CD4-positive, alpha-beta T cell treated with Interleukin-4 for 4 hours (primary cell): ENCODE measurements at regions not wholly inside any gene's neighbourhood (a gene's known extent, or its start where the extent isn't known, plus 50 kb on each side); places are given as distances from the start of the nearest gene placed in this dataset.

ENCODE experiments used
- DNase-seq: peaks from one replicate; pipeline ENCODE4 v3.0.0-alpha.2; 2020

DNA sequence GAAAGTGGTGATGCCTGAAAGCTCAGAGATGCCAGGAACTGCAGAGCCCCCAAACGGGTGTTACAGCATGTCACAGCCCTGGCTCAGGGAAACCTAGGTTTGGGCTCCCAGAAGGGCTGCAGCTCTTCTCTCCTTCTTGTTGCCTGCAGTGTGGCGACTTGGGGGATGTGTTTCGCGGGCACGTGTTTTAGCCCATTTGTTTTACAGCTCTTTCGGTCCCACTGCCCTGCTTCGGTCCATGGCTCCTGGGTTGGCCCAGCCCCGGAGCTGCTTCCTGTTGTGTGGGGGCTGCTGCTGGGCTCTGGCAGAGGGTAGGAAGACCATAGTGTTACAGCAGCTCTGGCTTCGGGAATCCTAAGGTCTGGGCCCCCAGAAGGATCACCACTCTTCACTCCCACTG is 222.9 kb upstream of the RIOK2 start:
- no peak for DNase-seq

DNA sequence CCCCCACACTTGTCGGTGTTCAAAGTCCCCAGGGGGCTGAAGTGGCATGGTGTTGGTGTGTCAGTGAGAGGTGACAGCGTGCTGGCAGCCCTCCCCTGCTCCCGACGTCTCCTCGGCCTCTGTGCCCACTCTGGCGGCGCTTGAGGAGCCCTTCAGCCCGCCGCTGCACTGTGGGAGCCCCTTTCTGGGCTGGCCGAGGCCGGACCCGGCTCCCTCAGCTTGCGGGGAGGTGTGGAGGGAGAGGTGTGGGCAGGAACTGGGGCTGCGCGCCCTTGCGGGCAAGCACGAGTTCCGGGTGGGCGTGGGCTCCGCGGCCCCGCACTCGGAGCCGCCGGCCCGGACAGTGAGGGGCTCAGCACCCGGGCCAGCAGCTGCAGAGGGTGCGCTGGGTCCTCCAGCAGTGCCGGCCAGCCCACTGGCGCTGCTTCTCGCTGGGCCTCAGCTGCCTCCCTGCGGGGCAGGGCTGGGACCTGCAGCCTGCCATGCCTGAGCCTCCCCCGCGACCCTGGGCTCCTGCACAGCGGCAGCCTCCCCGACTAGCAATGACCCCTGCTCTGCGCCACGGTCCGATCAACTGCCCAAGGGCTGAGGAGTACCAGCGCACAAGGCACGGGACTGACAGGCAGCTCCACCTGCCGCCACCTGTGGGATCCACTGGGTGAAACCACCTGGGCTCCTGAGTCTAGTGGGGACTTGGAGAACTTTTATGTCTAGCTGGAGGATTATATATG is 224.1 kb upstream of the RIOK2 start:
- DNase-seq = no peak

DNA sequence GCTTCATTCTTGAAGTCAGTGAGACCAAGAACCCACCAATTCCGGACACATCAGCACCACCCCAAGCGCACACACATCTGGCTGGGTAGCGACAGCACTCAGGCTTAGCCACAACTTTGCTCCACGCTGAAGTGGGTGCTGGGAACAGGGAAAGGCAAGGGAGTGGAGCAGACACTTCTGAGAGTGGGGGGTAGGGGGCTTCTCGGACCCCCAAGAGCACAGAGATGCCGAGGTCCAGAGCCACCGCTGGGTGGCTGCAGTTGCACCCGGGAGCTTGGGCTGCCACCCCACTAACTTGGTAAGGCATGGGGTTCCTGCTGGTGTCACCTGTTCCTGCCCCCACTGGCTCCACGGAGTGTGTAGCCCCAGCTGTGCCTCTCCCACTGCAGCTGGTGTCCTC is 225.3 kb upstream of the RIOK2 start:
- no peak for DNase-seq

DNA sequence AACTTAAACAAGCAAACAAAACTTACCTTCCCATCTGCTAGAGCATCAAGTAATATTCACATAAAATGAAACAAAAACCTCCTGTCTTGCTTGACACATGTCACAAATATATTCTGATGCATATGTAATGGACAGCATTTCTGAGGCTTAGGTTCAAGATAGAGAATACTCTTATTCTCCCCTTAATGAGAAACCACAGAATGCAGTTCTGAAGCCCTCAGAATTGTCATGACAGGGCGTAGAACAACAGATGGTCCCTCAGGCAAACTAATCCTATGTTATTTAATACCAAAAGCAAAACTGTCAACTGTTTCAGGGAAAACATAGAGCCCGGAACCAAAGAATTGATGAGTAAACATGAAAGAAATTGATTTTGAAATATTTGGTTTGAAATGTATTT is 229.9 kb upstream of the RIOK2 start:
- DNase-seq = no peak

DNA sequence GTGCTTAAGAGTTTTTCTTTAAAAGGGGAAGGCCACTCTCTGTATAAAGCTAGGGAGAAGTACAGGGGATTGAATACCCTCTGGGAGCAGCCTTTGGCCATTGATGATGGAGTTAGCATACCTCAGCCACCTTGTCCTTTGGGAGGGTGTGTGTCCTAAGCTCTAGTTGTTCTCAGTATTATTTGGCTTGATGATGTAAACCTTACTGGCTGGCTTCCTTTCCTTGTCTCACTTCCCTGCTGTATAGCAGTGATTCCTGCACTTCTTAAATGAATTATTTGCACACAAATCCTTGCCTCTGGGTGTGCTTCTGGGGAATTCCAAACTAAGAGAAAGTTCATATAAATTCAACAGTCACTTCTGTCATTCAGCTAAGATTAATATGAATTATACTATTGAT is 234.9 kb upstream of the RIOK2 start:
- no peak for DNase-seq

DNA sequence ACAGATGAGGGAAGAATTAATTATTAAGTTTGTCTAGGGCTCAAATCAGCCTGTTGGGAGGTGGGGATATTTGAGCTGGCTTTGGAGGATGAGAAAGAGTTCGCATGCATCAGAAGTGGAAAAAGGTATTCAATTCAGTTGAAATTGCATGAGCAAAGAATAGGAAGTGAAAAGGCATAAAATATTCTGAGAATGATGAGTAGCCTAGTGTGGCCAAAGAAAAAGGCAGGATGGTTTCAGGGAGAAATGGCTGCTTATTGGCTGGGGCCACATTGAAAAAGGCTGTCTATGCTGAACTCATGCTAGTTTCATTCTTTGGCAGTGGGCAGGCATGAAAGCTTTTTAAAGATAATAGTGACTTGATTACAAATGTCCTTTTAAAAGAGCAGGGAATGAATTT is 235.4 kb upstream of the RIOK2 start:
- DNase-seq = no peak

DNA sequence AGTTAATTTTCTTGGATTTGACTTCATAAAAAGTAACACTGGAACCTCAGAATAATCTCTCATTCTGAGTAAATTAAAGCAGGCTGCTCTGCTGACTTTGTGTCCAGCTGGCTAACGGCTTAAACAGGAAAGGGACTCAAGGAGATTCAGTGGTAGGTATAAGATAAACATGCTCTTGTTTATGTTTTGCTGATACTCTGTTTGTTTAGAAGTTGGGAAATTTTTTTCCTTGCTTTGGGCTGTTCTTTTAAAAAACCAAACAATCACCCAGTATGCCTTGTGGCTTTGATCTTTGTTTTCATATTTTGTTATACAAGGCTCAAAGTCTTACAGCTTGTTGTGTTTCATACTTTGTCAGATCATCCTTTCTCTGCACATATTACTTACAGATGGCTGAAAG is 237.6 kb upstream of the RIOK2 start:
- no peak for DNase-seq

DNA sequence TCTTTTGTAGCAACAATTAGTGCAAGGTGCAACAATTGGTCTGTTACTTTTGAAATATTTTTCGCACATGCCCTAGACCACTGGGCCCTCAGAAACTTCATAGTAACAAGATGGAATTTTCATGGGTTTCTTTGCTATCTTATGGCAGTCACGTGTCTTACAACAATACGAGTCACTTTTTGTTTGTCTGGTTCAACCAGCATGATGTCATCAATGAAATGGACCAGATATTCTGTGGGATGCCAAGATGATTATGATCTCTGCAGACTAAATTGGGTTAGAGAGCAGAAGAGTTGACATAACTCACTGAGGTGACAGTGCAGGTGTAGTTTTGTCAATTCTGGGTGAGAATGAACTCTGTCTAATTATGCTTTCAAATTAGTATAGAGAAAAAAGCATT is 239.6 kb upstream of the RIOK2 start:
- DNase-seq = no peak

DNA sequence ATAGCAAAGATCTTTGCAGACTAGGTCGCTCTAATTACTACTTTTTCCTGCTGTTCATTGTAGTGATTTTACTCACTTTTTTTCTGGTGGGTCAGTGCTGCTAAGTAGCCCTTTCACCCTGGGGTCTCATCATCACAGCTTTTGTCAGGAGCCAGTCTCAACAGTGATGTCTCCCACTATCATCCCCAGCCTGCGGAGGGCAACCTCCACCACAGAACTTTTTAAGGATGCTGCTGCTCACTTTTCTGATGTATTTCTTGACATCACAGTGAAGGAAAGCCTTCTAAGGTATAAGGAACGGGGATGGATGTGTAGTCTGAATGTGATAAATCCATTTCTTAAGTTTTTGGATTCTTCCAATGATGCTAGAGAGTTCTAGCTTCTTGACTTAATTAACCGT is 242.5 kb upstream of the RIOK2 start:
- DNase-seq = no peak

DNA sequence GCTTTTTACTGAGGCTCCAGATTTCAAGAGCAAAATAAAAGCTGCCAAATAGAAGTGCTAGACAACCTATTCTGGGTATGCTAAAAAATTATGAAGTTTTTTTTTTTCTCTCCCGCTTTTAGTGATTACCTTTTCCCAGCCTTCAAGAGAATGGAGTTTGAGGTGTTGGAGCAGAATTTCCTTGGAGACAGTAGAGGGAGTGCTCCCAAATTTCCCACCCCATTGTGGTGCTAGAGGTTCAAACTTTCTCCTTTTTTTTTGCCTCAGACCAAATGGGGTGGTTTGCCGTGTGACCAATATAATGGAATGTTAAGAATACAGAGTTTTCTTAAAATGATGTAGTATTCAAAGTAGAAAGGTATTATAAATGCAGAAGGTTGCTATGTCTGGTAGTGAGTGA is 244.2 kb upstream of the RIOK2 start:
- DNase-seq = no peak

DNA sequence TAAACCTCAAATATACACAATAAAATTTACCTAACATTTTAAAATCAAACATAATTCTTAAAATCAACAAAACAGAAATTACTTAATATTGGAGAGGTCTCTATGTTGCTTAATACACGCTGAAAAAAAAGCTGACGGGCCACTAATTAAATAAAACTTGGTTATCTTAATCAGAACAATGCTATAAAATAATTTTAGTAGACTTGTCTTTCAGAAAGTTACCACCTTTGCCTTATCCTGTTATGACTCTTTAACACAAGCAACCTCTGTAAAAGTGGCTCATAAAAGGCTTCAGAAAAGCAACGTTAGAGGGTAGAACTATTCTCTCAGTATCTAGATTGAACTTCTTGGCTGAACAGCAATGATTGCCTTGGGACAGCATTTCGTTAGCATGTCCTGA is 251.0 kb upstream of the RIOK2 start:
- DNase-seq = no peak

DNA sequence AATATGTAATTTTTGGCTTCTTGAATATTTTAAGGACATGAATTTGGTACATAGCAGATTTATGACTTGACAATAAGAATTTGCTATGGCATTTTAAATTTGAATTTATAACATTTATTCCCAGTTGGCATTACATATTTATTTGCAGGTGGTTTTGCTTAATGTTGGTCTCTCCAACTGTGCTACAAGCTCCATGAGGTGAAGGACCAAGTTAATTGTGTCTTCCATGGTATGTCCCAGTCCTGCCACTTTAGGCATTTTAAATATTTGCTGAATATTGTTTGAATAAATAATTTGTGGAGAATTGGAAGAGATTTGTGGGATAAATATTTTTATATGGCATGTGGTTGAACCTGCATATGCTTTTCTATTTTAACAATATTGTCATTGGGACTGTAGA is 253.4 kb upstream of the RIOK2 start:
- no peak for DNase-seq

DNA sequence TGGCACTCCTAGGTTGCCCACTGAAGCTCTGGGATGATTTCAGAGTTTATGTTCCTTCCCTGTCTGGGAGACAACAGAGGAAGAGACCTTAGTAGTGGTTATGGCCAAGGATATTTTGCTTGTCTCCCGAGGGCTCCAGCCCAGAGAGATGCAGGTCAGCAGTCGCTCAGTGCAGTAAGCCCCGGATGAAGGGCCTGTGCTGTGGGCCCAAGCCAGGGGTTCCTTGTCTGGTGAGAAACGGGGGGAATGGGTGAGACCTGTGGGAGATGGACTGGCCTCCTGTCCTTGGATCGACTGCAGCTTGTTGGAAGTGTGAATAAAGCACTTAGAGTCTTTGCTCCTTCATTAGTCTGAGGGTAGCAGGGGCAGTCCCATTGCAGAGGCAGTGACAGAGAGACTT is 260.7 kb upstream of the RIOK2 start:
- DNase-seq = no peak

DNA sequence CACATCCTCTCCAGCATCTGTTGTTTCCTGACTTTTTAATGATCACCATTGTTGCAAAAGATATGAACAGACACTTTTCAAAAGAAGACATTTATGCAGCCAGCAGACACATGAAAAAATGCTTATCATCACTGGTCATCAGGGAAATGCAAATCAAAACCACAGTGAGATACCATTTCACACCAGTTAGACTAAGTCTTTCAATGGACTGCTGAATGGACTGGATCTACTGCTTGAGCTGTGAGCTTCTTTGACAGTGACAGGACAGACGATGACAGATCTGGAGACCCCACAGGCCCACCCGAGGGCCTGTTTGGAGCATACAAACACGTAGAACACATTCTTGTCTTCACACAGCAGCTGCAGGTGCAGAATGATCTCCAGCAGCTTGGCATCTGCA is 266.1 kb upstream of the RIOK2 start:
- DNase-seq = no peak

DNA sequence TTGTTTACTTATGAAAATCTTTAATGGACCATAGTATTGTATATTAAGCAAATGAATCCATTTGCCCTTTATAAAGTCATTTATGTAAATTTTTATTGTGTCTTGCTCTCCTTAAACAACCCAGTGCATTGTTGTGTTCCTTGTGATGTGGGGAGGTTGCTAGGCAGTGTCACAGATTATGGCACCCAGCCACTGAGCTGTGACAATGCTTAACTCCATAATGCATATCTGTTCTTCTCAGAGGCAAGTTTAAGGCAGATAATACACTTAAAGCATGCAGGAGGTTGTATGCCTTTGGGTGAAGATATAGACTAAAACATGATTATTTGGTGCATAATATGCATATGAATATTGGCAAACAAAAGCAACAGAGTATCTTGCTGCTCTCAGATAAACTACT is 269.6 kb upstream of the RIOK2 start:
- no peak for DNase-seq

DNA sequence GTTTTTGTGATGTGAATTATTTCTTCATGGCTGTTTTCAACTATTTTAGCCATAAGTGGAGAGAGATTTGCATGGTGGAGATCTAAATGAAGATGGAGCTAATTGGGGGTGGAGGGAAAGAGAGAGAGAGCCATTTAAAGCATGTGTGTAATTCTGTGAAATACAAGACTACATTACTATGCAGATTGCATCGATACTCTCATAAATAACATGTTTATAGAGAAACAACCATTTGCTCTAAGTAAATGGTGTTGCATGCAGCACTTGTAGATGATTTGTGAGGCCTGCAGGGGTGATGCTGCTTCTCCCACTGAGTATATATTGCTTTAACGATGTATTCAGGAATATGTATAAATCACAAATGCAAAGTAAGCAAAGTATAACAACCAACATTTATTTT is 270.2 kb upstream of the RIOK2 start:
- no peak for DNase-seq

DNA sequence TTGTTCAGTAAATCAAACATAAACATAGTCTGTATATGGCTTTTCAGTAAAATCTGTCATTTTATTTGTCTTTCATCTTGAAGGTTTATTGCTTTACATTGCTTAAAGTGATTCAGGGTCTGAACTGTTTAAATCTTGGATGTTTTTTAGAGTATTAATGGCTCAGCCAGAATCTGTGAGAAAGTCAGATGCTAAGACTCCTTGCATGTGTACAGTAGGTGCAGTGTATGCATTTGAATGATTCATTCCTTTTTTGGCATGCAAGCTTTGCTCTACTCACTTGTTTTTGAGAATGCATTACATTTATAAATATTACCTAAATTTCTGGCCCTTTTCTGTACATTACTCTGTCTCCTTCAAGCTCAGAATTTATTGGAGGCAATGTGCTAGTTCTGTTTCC is 271.0 kb upstream of the RIOK2 start:
- no peak for DNase-seq

DNA sequence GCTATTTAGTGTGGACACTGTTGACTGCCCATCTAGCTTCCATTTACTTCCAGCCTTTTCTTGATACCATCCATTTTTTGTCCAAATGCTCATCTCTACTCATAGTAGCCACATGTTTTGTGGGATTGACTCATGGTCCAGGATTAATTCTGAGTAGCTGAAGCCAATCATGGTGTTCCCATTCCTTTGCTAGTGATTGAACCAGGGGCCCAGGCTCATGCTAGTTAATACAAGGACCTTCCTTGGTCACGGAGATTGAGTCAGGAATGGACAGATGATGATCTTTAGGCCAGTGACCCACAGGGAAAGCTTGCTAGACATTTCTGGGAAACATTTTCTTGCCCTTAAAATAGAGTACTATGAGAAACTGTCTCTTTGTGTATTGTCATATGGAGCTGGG is 272.9 kb upstream of the RIOK2 start:
- DNase-seq = no peak

DNA sequence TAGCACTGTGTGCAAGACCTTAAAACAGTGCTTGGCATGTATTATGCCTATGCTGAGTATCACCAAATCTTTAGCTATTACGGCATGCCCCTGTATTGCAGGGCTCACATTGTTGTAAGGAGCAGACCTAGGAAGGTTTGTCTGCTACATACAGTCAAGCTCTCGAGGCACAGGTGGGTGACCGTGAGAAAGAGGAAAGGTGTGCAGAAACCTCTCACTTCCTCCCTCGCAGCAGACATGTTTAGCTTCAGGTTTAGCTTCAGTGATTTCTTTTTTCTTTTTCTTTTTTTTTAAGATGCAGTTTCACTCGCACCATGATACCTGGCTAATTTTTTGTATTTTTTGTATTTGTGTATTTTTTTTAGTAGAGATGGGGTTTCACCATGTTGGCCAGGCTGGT is 275.8 kb upstream of the RIOK2 start:
- no peak for DNase-seq

DNA sequence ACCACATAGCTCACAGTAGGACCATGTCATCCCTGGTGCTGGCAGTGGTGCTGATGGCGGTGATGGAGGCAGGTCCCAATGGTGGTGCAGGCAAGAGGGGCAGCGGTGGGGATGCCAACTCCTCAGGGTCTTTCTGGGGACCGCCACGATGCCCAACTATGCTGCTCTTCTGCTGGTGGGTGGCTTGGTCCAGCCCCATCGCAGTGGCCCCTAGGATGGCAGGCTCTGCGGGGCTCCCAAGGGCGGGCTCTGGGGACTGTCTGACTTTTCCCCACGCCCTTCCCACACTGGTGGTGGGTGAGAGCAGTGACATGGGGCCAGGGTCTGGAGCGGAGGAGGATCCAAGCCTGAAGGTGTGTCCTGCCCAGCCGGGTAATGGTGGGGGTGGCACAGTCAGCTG is 288.9 kb upstream of the RIOK2 start:
- DNase-seq = no peak

DNA sequence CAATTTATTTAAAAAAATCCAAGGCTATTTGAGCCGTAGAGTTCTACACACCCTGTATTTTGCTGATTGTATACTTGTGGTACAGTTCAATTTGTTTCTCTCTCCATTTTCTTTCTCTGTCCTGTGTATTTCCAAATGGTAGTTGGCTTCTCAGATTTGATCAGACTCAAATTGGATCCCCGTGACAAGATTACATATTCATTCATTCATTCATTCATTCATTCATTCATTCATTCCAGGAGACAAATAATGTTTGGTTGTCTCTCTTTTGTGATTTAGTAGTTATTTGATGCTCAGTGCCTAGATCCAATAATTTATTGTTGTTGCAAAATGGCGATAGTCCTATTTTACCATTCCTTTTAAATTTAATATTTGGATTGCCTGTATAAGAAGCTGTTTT is 292.8 kb upstream of the RIOK2 start:
- no peak for DNase-seq

DNA sequence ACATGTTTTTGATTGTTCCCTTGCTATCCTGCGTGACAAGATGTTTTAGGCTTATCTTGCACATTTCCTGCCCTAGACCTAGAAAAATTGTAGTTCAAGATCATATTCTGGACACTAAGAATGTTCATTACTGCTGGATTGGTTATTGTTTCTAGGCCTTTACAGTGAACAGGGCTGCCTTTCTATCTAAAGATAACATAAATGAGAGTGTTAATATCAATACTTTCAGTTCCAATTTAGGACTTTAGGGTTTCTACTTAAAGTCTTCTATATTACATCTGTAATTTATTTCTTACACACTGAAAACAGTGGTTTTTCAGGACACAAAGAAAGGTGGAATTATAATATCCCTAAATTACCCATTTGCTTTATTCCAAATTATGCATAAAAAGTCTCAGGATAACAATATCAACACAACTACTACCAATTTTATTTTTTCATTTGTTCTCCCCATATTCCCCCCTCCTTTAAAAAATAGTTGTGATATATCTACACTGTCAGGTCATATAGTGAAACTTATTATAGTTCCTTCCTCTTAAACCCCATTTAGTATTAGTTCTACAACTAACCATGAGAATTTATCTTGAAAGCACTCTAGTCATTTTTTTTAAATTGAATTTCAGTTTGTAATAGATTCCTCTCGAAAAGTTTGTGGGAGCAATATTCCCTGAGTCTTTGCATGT is 293.9 kb upstream of the RIOK2 start:
- DNase-seq = no peak

DNA sequence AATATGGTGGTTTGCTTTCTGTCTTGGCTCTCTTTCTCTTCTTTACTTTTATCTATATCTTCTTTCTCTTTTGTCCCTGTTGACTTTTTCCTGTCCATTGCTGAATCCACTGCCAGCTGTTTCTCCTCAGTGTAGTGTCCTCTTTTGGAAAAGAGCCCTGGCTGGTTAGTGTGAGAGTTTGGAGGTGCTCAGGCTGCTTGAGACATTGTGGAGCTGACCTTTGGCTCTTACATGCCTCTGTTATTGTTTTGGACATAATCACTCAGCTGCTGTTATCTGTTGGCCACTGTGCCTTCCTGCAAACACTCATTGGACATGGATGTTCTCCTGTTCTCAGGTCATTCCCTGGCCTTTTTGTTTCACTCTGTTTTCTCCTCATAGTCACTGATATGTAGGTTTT is 295.4 kb upstream of the RIOK2 start:
- no peak for DNase-seq

DNA sequence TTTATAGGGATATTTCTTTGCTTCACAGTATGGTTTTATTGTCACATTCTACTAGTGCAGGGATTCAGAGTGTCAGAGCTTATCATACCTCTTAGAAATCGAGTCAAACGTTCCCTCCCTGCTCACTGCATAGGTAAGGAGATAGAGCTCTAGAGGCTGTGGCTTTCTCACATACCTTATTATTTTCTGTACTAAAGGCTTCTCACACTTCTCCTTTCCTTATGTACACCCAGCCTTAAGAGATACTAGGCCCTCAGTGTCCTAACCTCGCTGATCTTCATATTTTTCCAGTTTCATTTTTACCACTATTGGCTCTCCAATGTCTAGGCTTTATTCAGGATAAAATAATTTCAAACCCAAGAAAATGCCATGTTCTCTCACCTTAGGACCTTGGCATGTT is 297.3 kb upstream of the RIOK2 start:
- DNase-seq = no peak

DNA sequence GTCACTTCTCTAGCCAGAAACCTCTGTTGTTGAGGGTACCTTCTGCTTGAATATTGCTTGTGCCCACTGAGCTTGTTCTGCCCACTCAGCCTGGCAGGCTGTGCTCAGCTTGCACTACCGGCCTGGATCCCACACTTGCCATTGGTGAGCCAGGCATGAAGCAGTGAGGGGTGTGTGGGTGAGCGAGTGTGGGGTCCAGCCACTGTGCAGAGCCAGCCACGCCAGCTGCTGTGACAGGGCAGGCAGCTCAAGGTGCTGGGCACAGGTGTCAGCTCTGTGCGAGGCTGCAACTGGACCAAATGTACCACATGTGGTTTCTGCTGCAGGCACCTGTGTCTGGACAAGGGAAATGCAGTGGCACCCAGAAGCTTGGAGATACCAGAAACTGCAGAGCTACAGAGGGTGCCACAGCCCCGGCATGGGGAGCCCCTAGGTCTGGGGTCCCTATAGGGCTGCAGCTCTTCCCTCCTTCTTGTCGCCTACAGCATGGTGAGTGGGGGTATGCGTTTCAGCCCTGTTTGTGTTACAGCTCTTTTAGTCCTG is 305.1 kb upstream of the RIOK2 start:
- no peak for DNase-seq
